ENCODE measurements at regions not wholly inside any gene's neighbourhood (a gene's known extent, or its start where the extent isn't known, plus 50 kb on each side); places are given as distances from the start of the nearest gene placed in this dataset.

- 97 to 100% methylated on average over 1 of the region's 1 CpG for WGBS, 2 donors
- Histone ChIP-seq H3K9me3 (ENCODE audit: control insufficient read depth, low read length) (no peaks in the 10 kb centered on the region), H3K27ac (ENCODE audit: low read depth in 1 of 2, low read length in 2 of 2) (no peak overlapping the region), H3K4me3 (ENCODE audit: low read length in 2 of 2) (no peak overlapping the region), H3K27me3 (ENCODE audit: control insufficient read depth in 1 of 2, insufficient read depth in 2 of 2, low read length in 1 of 2) (no peaks in the 10 kb centered on the region), H3K36me3 (ENCODE audit: control insufficient read depth in 1 of 2, insufficient read depth in 2 of 2, low read length in 1 of 2) (no peaks in the 10 kb centered on the region), H3K4me1 (ENCODE audit: control insufficient read depth in 1 of 2, insufficient read depth in 2 of 2, low read length in 2 of 2) (no peaks in the 10 kb centered on the region)
- intact Hi-C loops (cut with DNase I) = no loop called here
- ATAC-seq (ENCODE audit: low FRiP score) = no peak
- no peak for DNase-seq
These were observed 80.7 kb downstream of the SDC1 start for GRCh38 chr2:20144196-20144595.

GRCh38 chr2:20143263-20143662 lies 81.7 kb downstream of the SDC1 start:
- DNase-seq = no peak
- Histone ChIP-seq H3K27ac (ENCODE audit: low read depth in 1 of 2, low read length in 2 of 2) (no peak overlapping the region), H3K4me3 (ENCODE audit: low read length in 2 of 2) (no peak overlapping the region), H3K36me3 (ENCODE audit: control insufficient read depth in 1 of 2, insufficient read depth in 2 of 2, low read length in 1 of 2) (no peaks in the 10 kb centered on the region), H3K4me1 (ENCODE audit: control insufficient read depth in 1 of 2, insufficient read depth in 2 of 2, low read length in 2 of 2) (no peaks in the 10 kb centered on the region), H3K27me3 (ENCODE audit: control insufficient read depth in 1 of 2, insufficient read depth in 2 of 2, low read length in 1 of 2) (no peaks in the 10 kb centered on the region), H3K9me3 (ENCODE audit: control insufficient read depth, low read length) (no peaks in the 10 kb centered on the region)
- 40 to 44% methylated on average over 5 of the region's 5 CpGs for WGBS, 2 donors
- intact Hi-C loops (cut with DNase I) = no loop called here
- no peak for ATAC-seq (ENCODE audit: low FRiP score)

DNA sequence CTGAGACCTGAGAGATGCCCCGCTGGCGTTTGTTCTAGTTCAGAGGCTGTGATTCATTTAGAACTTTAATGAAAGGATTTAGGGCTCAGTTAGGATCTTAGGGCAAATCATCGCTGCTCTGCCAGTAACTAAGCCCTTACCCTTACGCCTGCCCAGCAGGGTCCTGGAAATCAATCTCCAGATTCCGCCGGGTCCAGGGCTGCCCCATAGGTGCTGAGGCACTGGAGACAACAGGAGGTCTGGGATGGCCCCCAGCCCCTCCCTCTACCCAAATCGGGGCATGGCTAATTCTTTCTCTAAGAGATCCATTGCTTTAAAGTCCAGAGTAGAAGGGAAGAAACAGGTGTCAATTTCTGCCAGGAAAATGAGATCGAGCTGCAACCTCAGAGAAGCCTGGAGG lies 83.1 kb downstream of the SDC1 start:
- no peak overlapping the region for H3K4me3 ChIP-seq (ENCODE audit: low read length in 2 of 2)
- intact Hi-C loops (cut with DNase I) = no loop called here
- WGBS, 2 donors = 91% methylated on average over 8 of the region's 8 CpGs
- H3K27me3 ChIP-seq (ENCODE audit: control insufficient read depth in 1 of 2, insufficient read depth in 2 of 2, low read length in 1 of 2) = no peaks in the 10 kb centered on the region
- no peaks in the 10 kb centered on the region for H3K9me3 ChIP-seq (ENCODE audit: control insufficient read depth, low read length)
- no peaks in the 10 kb centered on the region for H3K36me3 ChIP-seq (ENCODE audit: control insufficient read depth in 1 of 2, insufficient read depth in 2 of 2, low read length in 1 of 2)
- H3K27ac ChIP-seq (ENCODE audit: low read depth in 1 of 2, low read length in 2 of 2) = peak overlapping the region in 1 of 2 donors; percentile 61
- ATAC-seq (ENCODE audit: low FRiP score) = no peak
- DNase-seq = no peak
- no peaks in the 10 kb centered on the region for H3K4me1 ChIP-seq (ENCODE audit: control insufficient read depth in 1 of 2, insufficient read depth in 2 of 2, low read length in 2 of 2)

DNA sequence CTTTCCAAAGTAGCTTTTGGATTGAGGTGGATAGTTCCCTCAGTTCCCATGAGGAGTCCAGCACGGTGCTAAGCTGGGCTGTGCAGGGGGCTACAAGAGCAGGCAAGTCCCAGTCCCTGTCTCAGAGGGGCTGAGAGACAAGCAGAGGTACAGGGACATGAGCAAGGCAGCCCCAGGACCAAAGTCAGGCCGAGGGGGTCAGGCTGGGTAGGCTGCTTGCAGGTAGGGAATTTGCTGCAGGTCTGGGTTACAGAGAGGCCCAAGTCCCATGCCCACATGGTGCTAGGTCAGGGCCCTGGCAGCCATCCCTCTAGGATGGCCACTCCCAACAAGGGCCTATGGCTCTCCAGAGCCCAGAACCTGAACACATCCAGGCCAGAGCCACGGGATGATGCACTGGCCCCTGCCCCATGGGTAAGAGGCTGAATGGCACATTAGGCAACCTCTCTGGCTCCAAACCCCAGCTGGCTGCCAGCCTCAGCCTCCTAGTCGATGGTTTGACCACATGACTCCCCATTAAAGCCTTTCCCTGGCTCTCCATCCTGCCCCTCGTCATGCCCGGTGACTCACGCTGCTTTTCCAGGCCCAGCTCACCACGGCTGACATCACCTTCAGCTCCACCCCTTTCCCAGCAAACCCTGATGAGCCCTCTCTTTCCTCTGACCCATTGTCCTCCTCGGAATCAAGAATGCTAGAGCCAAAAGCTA lies 83.7 kb downstream of the SDC1 start:
- Histone ChIP-seq H3K9me3 (ENCODE audit: control insufficient read depth, low read length) (no peaks in the 10 kb centered on the region), H3K27ac (ENCODE audit: low read depth in 1 of 2, low read length in 2 of 2) (no peak overlapping the region), H3K27me3 (ENCODE audit: control insufficient read depth in 1 of 2, insufficient read depth in 2 of 2, low read length in 1 of 2) (no peaks in the 10 kb centered on the region), H3K4me3 (ENCODE audit: low read length in 2 of 2) (no peak overlapping the region), H3K4me1 (ENCODE audit: control insufficient read depth in 1 of 2, insufficient read depth in 2 of 2, low read length in 2 of 2) (no peaks in the 10 kb centered on the region), H3K36me3 (ENCODE audit: control insufficient read depth in 1 of 2, insufficient read depth in 2 of 2, low read length in 1 of 2) (no peaks in the 10 kb centered on the region)
- peak; percentile 82 to 95 for DNase-seq
- 29 to 34% methylated on average over 9 of the region's 9 CpGs for WGBS, 2 donors
- ATAC-seq (ENCODE audit: low FRiP score) = peak; percentile 60
- intact Hi-C loops (cut with DNase I) = no loop called here

DNA sequence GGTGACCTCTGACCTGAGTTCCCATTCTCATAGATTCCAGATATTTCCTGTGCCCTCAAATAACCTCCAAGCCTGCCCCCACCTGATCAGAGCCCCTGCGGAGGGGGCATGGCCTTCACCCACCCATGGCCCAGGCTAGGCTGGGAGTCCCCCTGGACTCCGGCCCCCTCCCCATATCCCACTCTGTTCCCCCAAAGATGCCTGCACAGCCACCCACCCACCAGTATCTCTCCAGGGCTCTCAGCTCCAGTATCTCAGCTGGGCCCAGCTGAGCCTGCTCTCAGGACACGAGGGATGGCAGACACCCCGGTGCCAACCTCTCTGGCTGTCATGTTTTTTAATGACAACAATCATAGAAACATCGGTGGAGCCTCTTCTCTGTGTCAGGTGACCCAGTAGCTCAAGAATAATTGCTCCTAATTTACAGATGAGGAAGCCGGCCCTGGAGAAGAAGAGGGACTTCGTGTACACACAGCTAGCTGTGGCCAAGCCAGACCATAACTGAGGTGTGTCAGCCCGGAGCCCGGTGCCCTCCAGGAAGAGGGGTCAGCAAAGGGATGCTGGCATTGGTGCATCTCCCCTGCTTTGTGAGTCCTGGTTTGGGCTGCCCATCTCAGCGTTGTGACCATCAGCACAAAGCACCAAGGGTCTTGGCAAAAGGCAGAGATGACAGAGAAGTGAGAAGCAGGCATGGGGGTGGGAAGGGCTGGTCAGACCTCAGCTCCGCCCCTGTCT lies 84.4 kb downstream of the SDC1 start:
- DNase-seq (no peak), ATAC-seq (ENCODE audit: low FRiP score) (no peak)
- Histone ChIP-seq H3K4me1 (ENCODE audit: control insufficient read depth in 1 of 2, insufficient read depth in 2 of 2, low read length in 2 of 2) (no peaks in the 10 kb centered on the region), H3K36me3 (ENCODE audit: control insufficient read depth in 1 of 2, insufficient read depth in 2 of 2, low read length in 1 of 2) (no peaks in the 10 kb centered on the region), H3K4me3 (ENCODE audit: low read length in 2 of 2) (no peak overlapping the region), H3K9me3 (ENCODE audit: control insufficient read depth, low read length) (no peaks in the 10 kb centered on the region), H3K27ac (ENCODE audit: low read depth in 1 of 2, low read length in 2 of 2) (no peak overlapping the region), H3K27me3 (ENCODE audit: control insufficient read depth in 1 of 2, insufficient read depth in 2 of 2, low read length in 1 of 2) (no peaks in the 10 kb centered on the region)
- WGBS, 2 donors = 87 to 94% methylated on average over 11 of the region's 11 CpGs
- intact Hi-C loops (cut with DNase I) = no loop called here

DNA sequence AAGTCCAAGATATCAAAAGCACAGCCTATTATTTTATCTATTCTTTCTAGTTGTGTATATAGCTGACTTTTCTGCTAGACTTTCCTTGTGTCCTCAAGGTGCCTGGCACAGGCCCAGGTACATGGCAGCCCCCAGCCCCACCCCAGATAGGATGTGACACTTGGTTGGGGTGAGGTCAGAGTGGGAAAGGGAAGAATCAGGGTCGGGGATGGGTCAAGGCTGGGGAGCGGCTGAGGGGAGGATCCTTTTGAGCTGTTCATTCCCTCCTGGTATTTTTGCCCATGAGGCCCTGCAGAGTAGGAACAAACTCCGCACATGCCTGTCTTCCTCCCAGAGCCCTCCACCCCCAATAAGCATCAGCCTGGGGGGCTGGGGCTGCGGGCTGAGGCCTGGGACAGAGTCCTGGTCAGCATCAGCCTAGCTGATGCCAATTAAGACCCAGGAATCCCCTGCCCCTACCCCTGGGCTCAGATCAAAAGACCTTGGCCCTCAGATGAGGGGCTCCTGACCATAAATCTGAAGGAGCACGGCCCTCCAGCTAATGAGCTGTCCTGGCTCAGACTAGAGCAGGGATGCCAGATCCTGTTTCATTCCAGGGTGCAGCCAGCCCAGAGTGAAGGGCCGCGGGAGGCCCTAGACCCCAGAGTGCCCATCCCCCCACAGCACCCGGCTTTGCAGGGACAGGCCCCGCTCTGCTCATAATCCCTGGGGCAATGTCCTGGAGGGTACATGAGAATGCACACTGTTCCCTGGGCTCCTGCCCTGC lies 85.3 kb downstream of the SDC1 start:
- no peak for DNase-seq
- no peak for ATAC-seq (ENCODE audit: low FRiP score)
- H3K9me3 ChIP-seq (ENCODE audit: control insufficient read depth, low read length) = no peaks in the 10 kb centered on the region
- no peaks in the 10 kb centered on the region for H3K4me1 ChIP-seq (ENCODE audit: control insufficient read depth in 1 of 2, insufficient read depth in 2 of 2, low read length in 2 of 2)
- no peak overlapping the region for H3K4me3 ChIP-seq (ENCODE audit: low read length in 2 of 2)
- H3K36me3 ChIP-seq (ENCODE audit: control insufficient read depth in 1 of 2, insufficient read depth in 2 of 2, low read length in 1 of 2) = no peaks in the 10 kb centered on the region
- no peak overlapping the region for H3K27ac ChIP-seq (ENCODE audit: low read depth in 1 of 2, low read length in 2 of 2)
- WGBS, 2 donors = 70 to 72% methylated on average over 8 to 9 of the region's 9 CpGs
- no peaks in the 10 kb centered on the region for H3K27me3 ChIP-seq (ENCODE audit: control insufficient read depth in 1 of 2, insufficient read depth in 2 of 2, low read length in 1 of 2)
- intact Hi-C loops (cut with DNase I) = loop anchor here (5.0 kb wide), 1 partner anchor 83 kb away; no protein-coding TSS in a partner anchor

- intact Hi-C loops (cut with DNase I) = loop anchor here (5.0 kb wide), 1 partner anchor 84 kb away; no protein-coding TSS in a partner anchor
- ATAC-seq (ENCODE audit: low FRiP score) = no peak
- H3K36me3 ChIP-seq (ENCODE audit: control insufficient read depth in 1 of 2, insufficient read depth in 2 of 2, low read length in 1 of 2) = no peaks in the 10 kb centered on the region
- H3K9me3 ChIP-seq (ENCODE audit: control insufficient read depth, low read length) = no peaks in the 10 kb centered on the region
- H3K27ac ChIP-seq (ENCODE audit: low read depth in 1 of 2, low read length in 2 of 2) = no peak overlapping the region
- H3K27me3 ChIP-seq (ENCODE audit: control insufficient read depth in 1 of 2, insufficient read depth in 2 of 2, low read length in 1 of 2) = no peaks in the 10 kb centered on the region
- no peaks in the 10 kb centered on the region for H3K4me1 ChIP-seq (ENCODE audit: control insufficient read depth in 1 of 2, insufficient read depth in 2 of 2, low read length in 2 of 2)
- WGBS, 2 donors = 47 to 61% methylated on average over 6 of the region's 6 CpGs
- no peak overlapping the region for H3K4me3 ChIP-seq (ENCODE audit: low read length in 2 of 2)
- DNase-seq = no peak
These were observed 86.2 kb downstream of the SDC1 start for GRCh38 chr2:20138696-20139095.

- ATAC-seq (ENCODE audit: low FRiP score) (no peak), DNase-seq (no peak)
- H3K27ac ChIP-seq (ENCODE audit: low read depth in 1 of 2, low read length in 2 of 2) = no peak overlapping the region
- H3K9me3 ChIP-seq (ENCODE audit: control insufficient read depth, low read length) = no peaks in the 10 kb centered on the region
- H3K27me3 ChIP-seq (ENCODE audit: control insufficient read depth in 1 of 2, insufficient read depth in 2 of 2, low read length in 1 of 2) = no peaks in the 10 kb centered on the region
- no peaks in the 10 kb centered on the region for H3K36me3 ChIP-seq (ENCODE audit: control insufficient read depth in 1 of 2, insufficient read depth in 2 of 2, low read length in 1 of 2)
- no peaks in the 10 kb centered on the region for H3K4me1 ChIP-seq (ENCODE audit: control insufficient read depth in 1 of 2, insufficient read depth in 2 of 2, low read length in 2 of 2)
- H3K4me3 ChIP-seq (ENCODE audit: low read length in 2 of 2) = no peak overlapping the region
- intact Hi-C loops (cut with DNase I) = loop anchor here (5.0 kb wide), 1 partner anchor 84 kb away; no protein-coding TSS in a partner anchor
- 97 to 98% methylated on average over 8 of the region's 8 CpGs for WGBS, 2 donors
These were observed 86.5 kb upstream of the LAPTM4A start for GRCh38 chr2:20137884-20138283.

All from aorta (tissue), 5 donors.